ENCODE measurements at regions not wholly inside any gene's neighbourhood (a gene's known extent, or its start where the extent isn't known, plus 50 kb on each side); places are given as distances from the start of the nearest gene placed in this dataset.

- Histone ChIP-seq H2AFZ (ENCODE audit: low read length) (no peak overlapping the region), H3F3A (ENCODE audit: insufficient read depth, low read length) (no peaks in the 10 kb centered on the region), H3K4me3 (ENCODE audit: low read depth, low read length, poor library complexity, severe bottlenecking) (no peak overlapping the region), H3K4me2 (ENCODE audit: low read length) (no peak overlapping the region), H3K79me2 (ENCODE audit: insufficient read depth, low read length) (no peaks in the 10 kb centered on the region), H3K4me1 (ENCODE audit: insufficient read depth, low read length, severe bottlenecking) (no peaks in the 10 kb centered on the region), H4K20me1 (ENCODE audit: insufficient read depth, low read length) (no peaks in the 10 kb centered on the region), H3K27ac (ENCODE audit: low read depth, low read length, poor library complexity, severe bottlenecking) (no peak overlapping the region), H3K9me2 (ENCODE audit: low read depth, low read length) (no peaks in the 10 kb centered on the region), H3K9ac (ENCODE audit: low read length) (no peak overlapping the region), H3K9me3 (ENCODE audit: low read length) (no peaks in the 10 kb centered on the region), H3K36me3 (ENCODE audit: insufficient read depth, low read length) (no peaks in the 10 kb centered on the region), H3K27me3 (ENCODE audit: insufficient read depth, low read length) (no peaks in the 10 kb centered on the region)
- no peak for TF ChIP-seq EZH2 (IDR thresholded peaks at IDR 0.05; ENCODE audit: borderline replicate concordance, low read length)
- TF ChIP-seq, protein P1, sequence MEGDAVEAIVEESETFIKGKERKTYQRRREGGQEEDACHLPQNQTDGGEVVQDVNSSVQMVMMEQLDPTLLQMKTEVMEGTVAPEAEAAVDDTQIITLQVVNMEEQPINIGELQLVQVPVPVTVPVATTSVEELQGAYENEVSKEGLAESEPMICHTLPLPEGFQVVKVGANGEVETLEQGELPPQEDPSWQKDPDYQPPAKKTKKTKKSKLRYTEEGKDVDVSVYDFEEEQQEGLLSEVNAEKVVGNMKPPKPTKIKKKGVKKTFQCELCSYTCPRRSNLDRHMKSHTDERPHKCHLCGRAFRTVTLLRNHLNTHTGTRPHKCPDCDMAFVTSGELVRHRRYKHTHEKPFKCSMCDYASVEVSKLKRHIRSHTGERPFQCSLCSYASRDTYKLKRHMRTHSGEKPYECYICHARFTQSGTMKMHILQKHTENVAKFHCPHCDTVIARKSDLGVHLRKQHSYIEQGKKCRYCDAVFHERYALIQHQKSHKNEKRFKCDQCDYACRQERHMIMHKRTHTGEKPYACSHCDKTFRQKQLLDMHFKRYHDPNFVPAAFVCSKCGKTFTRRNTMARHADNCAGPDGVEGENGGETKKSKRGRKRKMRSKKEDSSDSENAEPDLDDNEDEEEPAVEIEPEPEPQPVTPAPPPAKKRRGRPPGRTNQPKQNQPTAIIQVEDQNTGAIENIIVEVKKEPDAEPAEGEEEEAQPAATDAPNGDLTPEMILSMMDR (IDR thresholded peaks at IDR 0.05; ENCODE audit: low read length) = no peak
Observed at GRCh38 chr15:39192351-39192750, 388.5 kb upstream of the THBS1 start.

GRCh38 chr15:39192979-39193560, 387.8 kb upstream of the THBS1 start:
- Histone ChIP-seq H3K79me2 (ENCODE audit: insufficient read depth, low read length) (no peaks in the 10 kb centered on the region), H3K4me2 (ENCODE audit: low read length) (no peak overlapping the region), H3K9me2 (ENCODE audit: low read depth, low read length) (no peaks in the 10 kb centered on the region), H3K4me1 (ENCODE audit: insufficient read depth, low read length, severe bottlenecking) (no peaks in the 10 kb centered on the region), H2AFZ (ENCODE audit: low read length) (no peak overlapping the region), H3K9ac (ENCODE audit: low read length) (no peak overlapping the region), H3K4me3 (ENCODE audit: low read depth, low read length, poor library complexity, severe bottlenecking) (no peak overlapping the region), H3K27me3 (ENCODE audit: insufficient read depth, low read length) (no peaks in the 10 kb centered on the region), H3K27ac (ENCODE audit: low read depth, low read length, poor library complexity, severe bottlenecking) (no peak overlapping the region), H3K36me3 (ENCODE audit: insufficient read depth, low read length) (no peaks in the 10 kb centered on the region), H4K20me1 (ENCODE audit: insufficient read depth, low read length) (no peaks in the 10 kb centered on the region), H3K9me3 (ENCODE audit: low read length) (no peaks in the 10 kb centered on the region), H3F3A (ENCODE audit: insufficient read depth, low read length) (no peaks in the 10 kb centered on the region)
- TF ChIP-seq, protein P1 (IDR thresholded peaks at IDR 0.05; ENCODE audit: low read length) = no peak
- TF ChIP-seq EZH2 (IDR thresholded peaks at IDR 0.05; ENCODE audit: borderline replicate concordance, low read length) = no peak

GRCh38 chr15:39193611-39194010, 387.3 kb upstream of the THBS1 start:
- no peaks in the 10 kb centered on the region for H4K20me1 ChIP-seq (ENCODE audit: insufficient read depth, low read length)
- H3K9me2 ChIP-seq (ENCODE audit: low read depth, low read length) = no peaks in the 10 kb centered on the region
- no peaks in the 10 kb centered on the region for H3K79me2 ChIP-seq (ENCODE audit: insufficient read depth, low read length)
- H3K4me3 ChIP-seq (ENCODE audit: low read depth, low read length, poor library complexity, severe bottlenecking) = no peak overlapping the region
- TF ChIP-seq EZH2 (IDR thresholded peaks at IDR 0.05; ENCODE audit: borderline replicate concordance, low read length) = no peak
- TF ChIP-seq, protein P1 (IDR thresholded peaks at IDR 0.05; ENCODE audit: low read length) = no peak
- no peaks in the 10 kb centered on the region for H3K4me1 ChIP-seq (ENCODE audit: insufficient read depth, low read length, severe bottlenecking)
- no peaks in the 10 kb centered on the region for H3K36me3 ChIP-seq (ENCODE audit: insufficient read depth, low read length)
- H3F3A ChIP-seq (ENCODE audit: insufficient read depth, low read length) = no peaks in the 10 kb centered on the region
- no peak overlapping the region for H3K27ac ChIP-seq (ENCODE audit: low read depth, low read length, poor library complexity, severe bottlenecking)
- no peaks in the 10 kb centered on the region for H3K27me3 ChIP-seq (ENCODE audit: insufficient read depth, low read length)
- H3K9ac ChIP-seq (ENCODE audit: low read length) = no peak overlapping the region
- no peaks in the 10 kb centered on the region for H3K9me3 ChIP-seq (ENCODE audit: low read length)
- H3K4me2 ChIP-seq (ENCODE audit: low read length) = no peak overlapping the region
- H2AFZ ChIP-seq (ENCODE audit: low read length) = no peak overlapping the region
